A549 (cell line): ENCODE measurements at regions not wholly inside any gene's neighbourhood (a gene's known extent, or its start where the extent isn't known, plus 50 kb on each side); places are given as distances from the start of the nearest gene placed in this dataset.
A peak's percentile ranks its signal among the peaks of the same experiment; 100 is the strongest.
"Not testable (repeated sequence)": the region's sequence is repeated elsewhere in the genome, so short reads cannot be mapped to it uniquely, and the experiment has no call there.

Experiments used
- ATAC-seq, 2 experiments: fragments of 200-7000 bp in 1 of 2; fragments of >200 bp in 1 of 2; cut with Nextera tagmentation in 1 of 2; cut with Tn5 transposase in 1 of 2; 3 replicates each; pipeline versions ENCODE4 v1.8.0 to v1.9.1; 2018 to 2020; ENCODE audit warnings: mild to moderate bottlenecking in 1 of 2, moderate library complexity in 1 of 2
- CTCF ChIA-PET: fragments of 300-600 bp; sonication (Branson Sonifier 250); formaldehyde crosslinking; extraction: SDS; loops from one replicate; lab custom pipeline; 2021; ENCODE audit warnings: antibody characterized with exemption, inconsistent platforms; lab: Yijun Ruan, JAX
- POLR2A ChIA-PET: fragments of 350-600 bp; formaldehyde crosslinking; extraction: SDS; loops from one replicate; lab custom pipeline; 2021; ENCODE audit warnings: antibody characterized with exemption, inconsistent platforms; lab: Yijun Ruan, JAX
- DNase-seq, 2 experiments: peaks; one replicate each; pipeline versions ENCODE4 v3.0.0 to v3.0.0-alpha.2; 2011 to 2016; ENCODE audit warnings: low read depth in 1 of 2, low spot score in 1 of 2
- FAIRE-seq: peaks from 2 replicates; lab custom pipeline; 2011; peaks lifted over from hg19 to GRCh38; lab: Jason Lieb, UNC
- H3K27ac ChIP-seq, 2 experiments: fragments of >200 bp; sonication (Bioruptor Twin); formaldehyde crosslinking; 3 replicates each; pipeline ENCODE4 v1.5.1; 2016 to 2017
- H3K4me1 ChIP-seq: fragments of >200 bp; sonication (Bioruptor Twin); formaldehyde crosslinking; 3 replicates; pipeline ENCODE4 v1.6.1; 2016
- H3K4me2 ChIP-seq: fragments of >200 bp; sonication (Bioruptor Twin); formaldehyde crosslinking; 3 replicates; pipeline ENCODE4 v1.6.1; 2016
- H3K4me3 ChIP-seq: fragments of >200 bp; sonication (Bioruptor Twin); formaldehyde crosslinking; 3 replicates; pipeline ENCODE4 v1.5.1; 2016
- H3K9me3 ChIP-seq: fragments of >200 bp; sonication (Bioruptor Twin); formaldehyde crosslinking; 3 replicates; pipeline ENCODE4 v1.6.1; 2016
- BHLHE40 ChIP-seq: IDR thresholded peaks from 2 replicates; pipeline ENCODE4 v1.6.1; 2012; ENCODE audit warnings: low read depth, low read length, inconsistent platforms
- CEBPB ChIP-seq, 2 experiments: fragments of >200 bp in 1 of 2; sonication (Bioruptor Twin) in 1 of 2; formaldehyde crosslinking in 1 of 2; IDR thresholded peaks; 2 replicates each; pipeline ENCODE4 v1.6.1; 2012 to 2016
- CHD4 ChIP-seq: fragments of 200-600 bp; sonication (generic); IDR thresholded peaks from 2 replicates; pipeline ENCODE4 v1.6.1; 2016; ENCODE audit warnings: antibody characterized with exemption, mild to moderate bottlenecking, borderline replicate concordance
- EHF ChIP-seq: fragments of 250-450 bp; sonication (Bioruptor Pico); IDR thresholded peaks from 2 replicates; pipeline ENCODE4 v1.5.0; 2020; ENCODE audit warnings: mild to moderate bottlenecking
- FOSL2 ChIP-seq, 2 experiments: fragments of 450-650 bp in 1 of 2; fragments of >200 bp in 1 of 2; sonication (Bioruptor Twin) in 1 of 2; formaldehyde crosslinking; IDR thresholded peaks; 2 replicates each; pipeline versions ENCODE4 v1.5.0 to v1.6.1; 2016 to 2020; ENCODE audit warnings: mild to moderate bottlenecking in 1 of 2, moderate library complexity in 1 of 2
- HES2 ChIP-seq: fragments of >200 bp; sonication (Bioruptor Twin); formaldehyde crosslinking; IDR thresholded peaks from 2 replicates; pipeline ENCODE4 v1.6.1; 2016
- JUN ChIP-seq, 2 experiments: fragments of >200 bp; sonication (Bioruptor Twin); formaldehyde crosslinking; IDR thresholded peaks; 2 replicates in 1 of 2; 3 replicates in 1 of 2; pipeline ENCODE4 v1.6.1; 2016 to 2017
- SMC3 ChIP-seq: fragments of >200 bp; sonication (Bioruptor Twin); formaldehyde crosslinking; IDR thresholded peaks from 3 replicates; pipeline ENCODE4 v1.6.1; 2018; ENCODE audit warnings: inconsistent platforms
- ZFP36 ChIP-seq: fragments of 450-650 bp; IDR thresholded peaks from 2 replicates; pipeline ENCODE4 v1.6.1; 2014; ENCODE audit warnings: borderline replicate concordance; ENCODE audit not compliant: partially characterized antibody
- WGBS: methylation state at CpG from one replicate; pipeline ENCODE4 v1.1.6; 2017; ENCODE audit errors: missing lambda C conversion rate; 5-methylcytosine and 5-hydroxymethylcytosine counted together

- no peak for TF ChIP-seq CEBPB (IDR thresholded peaks at IDR 0.05)
- no peak for TF ChIP-seq EHF (CRISPR knock-in tag)
- TF ChIP-seq JUN (IDR thresholded peaks at IDR 0.05), result no peak
- no peak for TF ChIP-seq CHD4
- no peak for TF ChIP-seq HES2
- TF ChIP-seq, all 56 proteins: peak for 0
- no peak for ATAC-seq
- FAIRE-seq, result no peak
- Histone ChIP-seq H3K9me3 (no peaks in the 10 kb centered on the region), H3K4me1 (peaks cover 27% of the 10 kb centered on the region), H3K27ac (0 out of 6 replicates have a peak overlapping the region, but pooled peaks of 1 of the 2 experiments have one; percentile 26), H3K4me2 (no peak overlapping the region), H3K4me3 (no peak overlapping the region)
- DNase-seq, result no peak
- ChIA-PET POLR2A (interaction anchor here (1.2 kb wide), 1 partner anchor 110 kb away, joined by 3 read pairs; no protein-coding TSS in a partner anchor), CTCF (no interaction called here)
- 83% methylated on average over 1 of the region's 1 CpG for WGBS
Measured at GRCh38 chr13:73168226-73168952, 109.6 kb downstream of the KLF5 start.

GRCh38 chr13:73167028-73167820 is 108.4 kb downstream of the KLF5 start:
- no peak overlapping the region for H3K4me2 ChIP-seq
- 74% methylated on average over 4 of the region's 4 CpGs for WGBS
- CTCF ChIA-PET, result no interaction called here
- no peak overlapping the region for H3K27ac ChIP-seq
- no peak for FAIRE-seq
- POLR2A ChIA-PET, result interaction anchor here (1.2 kb wide), 1 partner anchor 109 kb away, joined by 3 read pairs; no protein-coding TSS in a partner anchor
- H3K4me3 ChIP-seq, result no peak overlapping the region
- no peak for DNase-seq
- ATAC-seq, result no peak
- TF ChIP-seq ZFP36, result no peak
- H3K9me3 ChIP-seq, result no peaks in the 10 kb centered on the region
- peaks cover 34% of the 10 kb centered on the region for H3K4me1 ChIP-seq

GRCh38 chr13:73166204-73166603 is 107.4 kb downstream of the KLF5 start:
- no peak overlapping the region for H3K4me3 ChIP-seq
- ChIA-PET POLR2A (no interaction called here), CTCF (interaction anchor here (0.7 to 0.8 kb wide), 2 partner anchors 21 to 407 kb away, joined by 3 read pairs; no protein-coding TSS in a partner anchor)
- no peak for ATAC-seq
- peaks cover 25% of the 10 kb centered on the region for H3K4me1 ChIP-seq
- no peak overlapping the region for H3K4me2 ChIP-seq
- no peak overlapping the region; a peak in 1 of 6 replicates for H3K27ac ChIP-seq
- FAIRE-seq, result no peak
- H3K9me3 ChIP-seq, result no peaks in the 10 kb centered on the region
- no peak for DNase-seq
- no peak for TF ChIP-seq SMC3
- 82% methylated on average over 2 of the region's 2 CpGs for WGBS

- FAIRE-seq (no peak), ATAC-seq (peak; percentile 68 to 89), DNase-seq (peak; percentile 19 to 60)
- ChIA-PET CTCF (no interaction called here), POLR2A (interaction anchor here (0.7 kb wide), 1 partner anchor 9 kb away, joined by 4 read pairs; no protein-coding TSS in a partner anchor)
- 56% methylated on average over 2 of the region's 2 CpGs for WGBS
- Histone ChIP-seq H3K4me3 (no peak overlapping the region), H3K9me3 (no peaks in the 10 kb centered on the region), H3K4me1 (peaks cover 25% of the 10 kb centered on the region), H3K27ac (peak overlapping the region in 1 of 2 experiments; percentile 47; a peak in 1 of 6 replicates), H3K4me2 (peak overlapping the region; percentile 58)
- TF ChIP-seq BHLHE40 (no peak), FOSL2 (IDR thresholded peaks at IDR 0.05) (no peak), FOSL2 (CRISPR knock-in tag; IDR thresholded peaks at IDR 0.05) (peak; percentile 21; the same call in 1 of the 2 replicates), CEBPB (IDR thresholded peaks at IDR 0.05) (no peak)
Measured at GRCh38 chr13:73162912-73163911, 104.4 kb downstream of the KLF5 start.

GRCh38 chr13:73160371-73161031 is 101.7 kb downstream of the KLF5 start:
- DNase-seq, CTCF ChIA-PET, H3K4me2 ChIP-seq, ATAC-seq, H3K27ac ChIP-seq, FAIRE-seq, H3K4me3 ChIP-seq, H3K9me3 ChIP-seq, POLR2A ChIA-PET: not testable (repeated sequence)
- 77% methylated on average over 5 of the region's 5 CpGs for WGBS
- H3K4me1 ChIP-seq, result peaks cover 25% of the 10 kb centered on the region
